Activated naive CD4-positive, alpha-beta T cell treated with anti-CD3 and anti-CD28 coated beads, Interleukin-2, amount 10 ng/mL, durations not matched to agents 7 days and 5 days (primary cell): ENCODE measurements at regions not wholly inside any gene's neighbourhood (a gene's known extent, or its start where the extent isn't known, plus 50 kb on each side); places are given as distances from the start of the nearest gene placed in this dataset.
A peak's percentile ranks its signal among the peaks of the same experiment; 100 is the strongest.

ENCODE experiments used
- CTCF ChIA-PET: fragments of 350-600 bp; sonication (Branson Sonifier 250); formaldehyde crosslinking; loops from one replicate; lab custom pipeline; 2021; ENCODE audit warnings: antibody characterized with exemption; lab: Charles Lee
- DNase-seq: peaks from one replicate; pipeline ENCODE4 v3.0.0-alpha.2; 2020
- H3K27ac Mint-ChIP-seq: one replicate; pipeline ENCODE4 v1.8.0; 2021; ENCODE audit warnings: mild to moderate bottlenecking, moderate library complexity, mixed read lengths
- H3K27me3 Mint-ChIP-seq: one replicate; pipeline ENCODE4 v1.8.0; 2021; ENCODE audit warnings: mild to moderate bottlenecking, mixed read lengths
- H3K36me3 Mint-ChIP-seq: one replicate; pipeline ENCODE4 v1.8.0; 2021; ENCODE audit warnings: mixed read lengths
- H3K4me1 Mint-ChIP-seq: one replicate; pipeline ENCODE4 v1.8.0; 2021; ENCODE audit warnings: mixed read lengths
- H3K4me3 Mint-ChIP-seq: one replicate; pipeline ENCODE4 v1.8.0; 2021; ENCODE audit warnings: mild to moderate bottlenecking, moderate library complexity, mixed read lengths
- H3K9me3 Mint-ChIP-seq: one replicate; pipeline ENCODE4 v1.8.0; 2021; ENCODE audit warnings: mixed read lengths

GRCh38 chr21:35352066-35352770 is 303.1 kb upstream of the RUNX1 start:
- DNase-seq, result no peak
- H3K4me1 Mint-ChIP-seq, result no peaks in the 10 kb centered on the region
- H3K9me3 Mint-ChIP-seq, result no peaks in the 10 kb centered on the region
- H3K27me3 Mint-ChIP-seq, result peaks cover 4% of the 10 kb centered on the region
- CTCF ChIA-PET, result interaction anchor here (1.7 kb wide), 1 partner anchor 301 kb away, joined by 5 read pairs; no protein-coding TSS in a partner anchor
- H3K27ac Mint-ChIP-seq, result no peak overlapping the region
- no peaks in the 10 kb centered on the region for H3K36me3 Mint-ChIP-seq
- no peak overlapping the region for H3K4me3 Mint-ChIP-seq

- H3K4me1 Mint-ChIP-seq, result no peaks in the 10 kb centered on the region
- DNase-seq, result no peak
- peaks cover 4% of the 10 kb centered on the region for H3K27me3 Mint-ChIP-seq
- no peak overlapping the region for H3K4me3 Mint-ChIP-seq
- H3K27ac Mint-ChIP-seq, result no peak overlapping the region
- CTCF ChIA-PET, result interaction anchor here (1.4 to 1.7 kb wide), 2 partner anchors 12 to 300 kb away, joined by 3 to 5 read pairs; no protein-coding TSS in a partner anchor
- no peaks in the 10 kb centered on the region for H3K9me3 Mint-ChIP-seq
- no peaks in the 10 kb centered on the region for H3K36me3 Mint-ChIP-seq
Observed at GRCh38 chr21:35351434-35351833, 302.3 kb upstream of the RUNX1 start.

- DNase-seq, result no peak
- Mint-ChIP-seq H3K9me3 (no peaks in the 10 kb centered on the region), H3K36me3 (no peaks in the 10 kb centered on the region), H3K4me3 (no peak overlapping the region), H3K27me3 (peaks cover 4% of the 10 kb centered on the region), H3K27ac (no peak overlapping the region), H3K4me1 (no peaks in the 10 kb centered on the region)
- CTCF ChIA-PET, result interaction anchor here (1.4 to 1.7 kb wide), 2 partner anchors 11 to 300 kb away, joined by 3 to 5 read pairs; no protein-coding TSS in a partner anchor
Observed at GRCh38 chr21:35350965-35351364, 301.9 kb upstream of the RUNX1 start.

GRCh38 chr21:35349376-35350080 is 300.4 kb upstream of the RUNX1 start:
- Mint-ChIP-seq H3K4me1 (no peaks in the 10 kb centered on the region), H3K27me3 (peaks cover 4% of the 10 kb centered on the region), H3K9me3 (peaks cover 3% of the 10 kb centered on the region)

GRCh38 chr21:35348686-35349085 is 299.6 kb upstream of the RUNX1 start:
- no peaks in the 10 kb centered on the region for H3K36me3 Mint-ChIP-seq
- H3K27ac Mint-ChIP-seq, result no peak overlapping the region
- H3K27me3 Mint-ChIP-seq, result peaks cover 4% of the 10 kb centered on the region
- peaks cover 3% of the 10 kb centered on the region for H3K9me3 Mint-ChIP-seq
- H3K4me3 Mint-ChIP-seq, result no peak overlapping the region
- no peak for DNase-seq
- CTCF ChIA-PET, result no interaction called here
- no peaks in the 10 kb centered on the region for H3K4me1 Mint-ChIP-seq

More at GRCh38 chr21:35349376-35350080, 300.4 kb upstream of the RUNX1 start:
- CTCF ChIA-PET, result no interaction called here
- Mint-ChIP-seq H3K4me3 (no peak overlapping the region), H3K27ac (no peak overlapping the region), H3K36me3 (no peaks in the 10 kb centered on the region)
- no peak for DNase-seq

GRCh38 chr21:35346697-35347096 is 297.6 kb upstream of the RUNX1 start:
- peaks cover 3% of the 10 kb centered on the region for H3K9me3 Mint-ChIP-seq
- H3K4me3 Mint-ChIP-seq, result no peak overlapping the region
- H3K27ac Mint-ChIP-seq, result no peak overlapping the region
- DNase-seq, result no peak
- peaks cover 16% of the 10 kb centered on the region for H3K4me1 Mint-ChIP-seq
- CTCF ChIA-PET, result no interaction called here
- H3K27me3 Mint-ChIP-seq, result peaks cover 4% of the 10 kb centered on the region
- H3K36me3 Mint-ChIP-seq, result no peaks in the 10 kb centered on the region

GRCh38 chr21:35345954-35346353 is 296.9 kb upstream of the RUNX1 start:
- Mint-ChIP-seq H3K27ac (no peak overlapping the region), H3K4me1 (peaks cover 16% of the 10 kb centered on the region), H3K36me3 (no peaks in the 10 kb centered on the region), H3K9me3 (peaks cover 3% of the 10 kb centered on the region), H3K4me3 (no peak overlapping the region), H3K27me3 (peaks cover 4% of the 10 kb centered on the region)
- DNase-seq, result no peak
- CTCF ChIA-PET, result no interaction called here

- Mint-ChIP-seq H3K36me3 (no peaks in the 10 kb centered on the region), H3K9me3 (peaks cover 3% of the 10 kb centered on the region), H3K27ac (no peak overlapping the region), H3K27me3 (peaks cover 4% of the 10 kb centered on the region), H3K4me3 (no peak overlapping the region), H3K4me1 (peaks cover 16% of the 10 kb centered on the region)
- DNase-seq, result no peak
- CTCF ChIA-PET, result no interaction called here
Observed at GRCh38 chr21:35344582-35344981, 295.5 kb upstream of the RUNX1 start.

- no peak overlapping the region for H3K4me3 Mint-ChIP-seq
- H3K36me3 Mint-ChIP-seq, result no peaks in the 10 kb centered on the region
- CTCF ChIA-PET, result no interaction called here
- no peak for DNase-seq
- H3K27me3 Mint-ChIP-seq, result peaks cover 4% of the 10 kb centered on the region
- peaks cover 16% of the 10 kb centered on the region for H3K4me1 Mint-ChIP-seq
- no peak overlapping the region for H3K27ac Mint-ChIP-seq
- H3K9me3 Mint-ChIP-seq, result peaks cover 4% of the 10 kb centered on the region
Observed at GRCh38 chr21:35343046-35343819, 294.1 kb upstream of the RUNX1 start.

- no peak overlapping the region for H3K4me3 Mint-ChIP-seq
- H3K4me1 Mint-ChIP-seq, result peaks cover 16% of the 10 kb centered on the region
- no peak for DNase-seq
- peaks cover 4% of the 10 kb centered on the region for H3K27me3 Mint-ChIP-seq
- peak overlapping the region; percentile 69 for H3K27ac Mint-ChIP-seq
- H3K9me3 Mint-ChIP-seq, result peaks cover 6% of the 10 kb centered on the region
- no peaks in the 10 kb centered on the region for H3K36me3 Mint-ChIP-seq
- CTCF ChIA-PET, result no interaction called here
Observed at GRCh38 chr21:35342440-35342839, 293.3 kb upstream of the RUNX1 start.

GRCh38 chr21:35340273-35340672 is 291.2 kb upstream of the RUNX1 start:
- CTCF ChIA-PET, result interaction anchor here (0.8 to 1.3 kb wide), 2 partner anchors 11 to 16 kb away, joined by 3 to 4 read pairs; no protein-coding TSS in a partner anchor
- H3K4me1 Mint-ChIP-seq, result peaks cover 16% of the 10 kb centered on the region

GRCh38 chr21:35338881-35339632 is 290.0 kb upstream of the RUNX1 start:
- peaks cover 4% of the 10 kb centered on the region for H3K9me3 Mint-ChIP-seq
- no peak for DNase-seq
- no peak overlapping the region for H3K4me3 Mint-ChIP-seq
- H3K27me3 Mint-ChIP-seq, result peaks cover 4% of the 10 kb centered on the region
- H3K36me3 Mint-ChIP-seq, result no peaks in the 10 kb centered on the region
- no peak overlapping the region for H3K27ac Mint-ChIP-seq
- CTCF ChIA-PET, result interaction anchor here (0.6 to 1.3 kb wide), 4 partner anchors 12 to 62 kb away, joined by 3 to 4 read pairs (median 3); no protein-coding TSS in a partner anchor
- peaks cover 16% of the 10 kb centered on the region for H3K4me1 Mint-ChIP-seq

More at GRCh38 chr21:35340273-35340672, 291.2 kb upstream of the RUNX1 start:
- Mint-ChIP-seq H3K4me3 (no peak overlapping the region), H3K27ac (no peak overlapping the region), H3K9me3 (peaks cover 6% of the 10 kb centered on the region), H3K36me3 (no peaks in the 10 kb centered on the region), H3K27me3 (peaks cover 4% of the 10 kb centered on the region)
- DNase-seq, result no peak

GRCh38 chr21:35338281-35338680 is 289.2 kb upstream of the RUNX1 start:
- Mint-ChIP-seq H3K9me3 (peaks cover 4% of the 10 kb centered on the region), H3K27ac (no peak overlapping the region), H3K36me3 (no peaks in the 10 kb centered on the region), H3K4me1 (peaks cover 13% of the 10 kb centered on the region), H3K27me3 (peaks cover 4% of the 10 kb centered on the region), H3K4me3 (no peak overlapping the region)
- no peak for DNase-seq
- CTCF ChIA-PET, result interaction anchor here (0.6 to 0.8 kb wide), 2 partner anchors 25 to 62 kb away, joined by 3 read pairs; no protein-coding TSS in a partner anchor
